Aorta (tissue), 5 donors: ENCODE measurements at regions not wholly inside any gene's neighbourhood (a gene's known extent, or its start where the extent isn't known, plus 50 kb on each side); places are given as distances from the start of the nearest gene placed in this dataset.
"Not testable (repeated sequence)": the region's sequence is repeated elsewhere in the genome, so short reads cannot be mapped to it uniquely, and the experiment has no call there.

ENCODE experiments used
- ATAC-seq: fragments of 200-7000 bp; cut with Tn5 transposase; one replicate; pipeline ENCODE4 v1.9.1; 2022; ENCODE audit warnings: moderate library complexity; ENCODE audit not compliant: low FRiP score
- DNase-seq, 2 donors: peaks; one replicate each; pipeline ENCODE4 v3.0.0-alpha.2; 2020
- H3K27ac ChIP-seq, 2 donors: one replicate each; pipeline ENCODE4 v1.5.1; 2013; ENCODE audit warnings: low read length in 2 of 2, mild to moderate bottlenecking in 2 of 2, moderate library complexity in 2 of 2, control low read depth in 1 of 2, inconsistent platforms in 1 of 2, low read depth in 1 of 2
- H3K27me3 ChIP-seq, 2 donors: one replicate each; pipeline ENCODE4 v1.6.1; 2013; ENCODE audit warnings: control low read depth in 1 of 2, low read length in 1 of 2, mild to moderate bottlenecking in 1 of 2, moderate library complexity in 1 of 2; ENCODE audit not compliant: insufficient read depth in 2 of 2, control insufficient read depth in 1 of 2
- H3K36me3 ChIP-seq, 2 donors: one replicate each; pipeline ENCODE4 v1.6.1; 2013; ENCODE audit warnings: control low read depth in 1 of 2, low read length in 1 of 2, mild to moderate bottlenecking in 1 of 2; ENCODE audit not compliant: insufficient read depth in 2 of 2, control insufficient read depth in 1 of 2
- H3K4me1 ChIP-seq, 2 donors: one replicate each; pipeline ENCODE4 v1.6.1; 2013; ENCODE audit warnings: low read length in 2 of 2, control low read depth in 1 of 2, mild to moderate bottlenecking in 1 of 2, moderate library complexity in 1 of 2; ENCODE audit not compliant: insufficient read depth in 2 of 2, control insufficient read depth in 1 of 2
- H3K4me3 ChIP-seq, 2 donors: one replicate each; pipeline ENCODE4 v1.5.1; 2013; ENCODE audit warnings: low read length in 2 of 2, control low read depth in 1 of 2, mild to moderate bottlenecking in 1 of 2
- H3K9me3 ChIP-seq: one replicate; pipeline ENCODE4 v1.6.1; 2013; ENCODE audit warnings: mild to moderate bottlenecking, low read length; ENCODE audit not compliant: control insufficient read depth
- WGBS, 2 donors: extraction: QIAGEN DNeasy Blood & Tissue Kit; methylation state at CpG; one replicate each; pipeline ENCODE4 v1.1.7; 2013; 5-methylcytosine and 5-hydroxymethylcytosine counted together
- intact Hi-C, 2 donors: fragments of 100-400 bp; cut with DNase I; formaldehyde crosslinking; loops; one replicate each; pipeline versions ENCODE4 v1.14.2 to v1.15.0; 2022
- donor health status: healthy with polysubstance abuse.
- donor health status: Bipolar disorder and iron deficiency.
- donor health status: DM: no; HTN: no; CAD: no.
- donor health status: DM: no; HTN: no; CAD: no.
- donor health status: DM: yes; HTN: yes; CAD: no.

- WGBS, 2 donors = 83 to 85% methylated on average over 2 of the region's 2 CpGs
- ATAC-seq = no peak
These were observed 758.9 kb upstream of the NRXN1 start for GRCh38 chr2:51790854-51791253.

GRCh38 chr2:51789918-51790317 is 758.0 kb upstream of the NRXN1 start:
- DNase-seq (no peak), ATAC-seq (no peak)
- intact Hi-C loops = no loop called here
- 74 to 89% methylated on average over 2 of the region's 2 CpGs for WGBS, 2 donors
- H3K9me3 ChIP-seq = no peaks in the 10 kb centered on the region
- H3K27ac ChIP-seq = no peak overlapping the region
- no peak overlapping the region for H3K4me3 ChIP-seq
- no peaks in the 10 kb centered on the region for H3K4me1 ChIP-seq
- no peaks in the 10 kb centered on the region for H3K27me3 ChIP-seq
- no peaks in the 10 kb centered on the region for H3K36me3 ChIP-seq

More at GRCh38 chr2:51790854-51791253, 758.9 kb upstream of the NRXN1 start:
- Histone ChIP-seq H3K9me3 (no peaks in the 10 kb centered on the region), H3K36me3 (no peaks in the 10 kb centered on the region), H3K4me1 (no peaks in the 10 kb centered on the region), H3K27ac (no peak overlapping the region), H3K27me3 (no peaks in the 10 kb centered on the region), H3K4me3 (no peak overlapping the region)
- no peak for DNase-seq
- intact Hi-C loops = no loop called here

DNA sequence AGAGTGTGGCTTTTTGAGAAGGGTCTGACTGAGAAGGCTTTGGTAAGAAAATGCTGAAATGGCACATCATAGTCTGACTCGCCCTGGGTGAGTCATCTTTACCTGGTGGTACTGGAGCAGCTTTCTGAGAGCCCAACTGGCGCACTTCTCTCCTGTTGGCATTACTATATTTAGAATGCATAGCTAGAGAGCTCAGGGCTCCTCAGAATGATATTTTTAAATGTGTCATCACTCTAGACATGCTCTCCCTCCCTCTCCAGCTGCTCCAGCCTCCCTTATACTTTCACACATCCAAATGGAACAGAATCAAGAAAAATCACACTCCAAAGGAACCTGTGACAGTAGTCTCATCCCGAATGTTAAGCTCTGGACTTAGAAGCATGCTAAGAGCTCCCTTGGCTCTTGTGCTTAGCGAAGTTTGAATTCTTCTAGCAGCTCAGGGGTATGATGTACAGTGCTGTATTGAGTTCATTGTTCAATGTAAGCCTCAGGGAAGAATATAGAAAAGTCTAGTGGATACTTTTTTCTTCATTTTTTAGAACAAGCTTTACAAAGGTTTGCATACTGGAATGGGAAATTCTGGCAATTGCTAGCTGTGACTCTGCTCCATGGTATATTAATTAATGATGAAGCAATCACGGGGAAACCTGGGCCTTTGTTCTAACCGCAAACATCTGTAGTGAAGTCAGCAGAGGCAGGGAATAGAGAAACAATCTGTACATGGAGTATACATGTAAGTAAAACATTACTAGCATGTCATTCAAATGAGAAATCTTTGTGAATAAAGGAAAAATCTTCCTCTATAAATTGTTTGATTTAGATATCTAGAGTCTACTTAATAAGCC is 751.2 kb upstream of the NRXN1 start:
- Histone ChIP-seq H3K27me3 (no peaks in the 10 kb centered on the region), H3K36me3 (no peaks in the 10 kb centered on the region), H3K9me3 (no peaks in the 10 kb centered on the region), H3K27ac (no peak overlapping the region), H3K4me3 (no peak overlapping the region), H3K4me1 (no peaks in the 10 kb centered on the region)
- WGBS, 2 donors = 51 to 53% methylated on average over 6 of the region's 6 CpGs
- ATAC-seq (no peak), DNase-seq (no peak)
- intact Hi-C loops = no loop called here

- 91 to 92% methylated on average over 4 of the region's 4 CpGs for WGBS, 2 donors
- Histone ChIP-seq H3K4me1 (no peaks in the 10 kb centered on the region), H3K36me3 (no peaks in the 10 kb centered on the region), H3K27ac (no peak overlapping the region), H3K9me3 (no peaks in the 10 kb centered on the region), H3K4me3 (no peak overlapping the region), H3K27me3 (no peaks in the 10 kb centered on the region)
- intact Hi-C loops = no loop called here
- DNase-seq (no peak), ATAC-seq (no peak)
These were observed 749.8 kb upstream of the NRXN1 start for GRCh38 chr2:51781691-51782090.

GRCh38 chr2:51780353-51780752 is 748.4 kb upstream of the NRXN1 start:
- intact Hi-C loops = no loop called here
- Histone ChIP-seq H3K9me3 (no peaks in the 10 kb centered on the region), H3K4me1 (no peaks in the 10 kb centered on the region), H3K27me3 (no peaks in the 10 kb centered on the region), H3K27ac (no peak overlapping the region), H3K4me3 (no peak overlapping the region), H3K36me3 (no peaks in the 10 kb centered on the region)
- ATAC-seq = no peak
- DNase-seq = no peak
- 97 to 98% methylated on average over 20 to 26 of the region's 26 CpGs for WGBS, 2 donors

GRCh38 chr2:51779723-51780122 is 747.8 kb upstream of the NRXN1 start:
- H3K9me3 ChIP-seq, H3K27ac ChIP-seq, H3K36me3 ChIP-seq, H3K27me3 ChIP-seq, ATAC-seq, H3K4me1 ChIP-seq, DNase-seq, H3K4me3 ChIP-seq, intact Hi-C loops: not testable (repeated sequence)
- WGBS, 2 donors = 77 to 88% methylated on average over 7 of the region's 7 CpGs

DNA sequence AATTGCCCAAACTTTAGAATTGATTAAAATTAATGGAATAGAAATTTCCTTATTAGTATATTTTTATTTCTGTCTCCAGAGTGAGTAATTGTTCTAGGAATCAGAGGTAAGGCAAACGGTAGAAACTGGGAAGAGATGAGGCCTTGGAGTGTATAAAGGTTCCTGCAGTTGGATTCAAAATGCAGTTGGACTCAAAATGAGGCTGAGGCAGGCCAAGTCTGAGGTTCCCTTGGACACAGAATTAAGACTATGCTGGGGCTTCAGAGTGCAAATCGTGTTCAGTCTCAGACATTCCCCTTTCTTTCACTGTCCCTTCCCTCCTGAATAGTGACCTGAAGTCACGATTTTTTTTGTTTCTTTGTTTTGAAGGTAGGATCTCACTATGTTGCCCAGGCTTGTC is 746.9 kb upstream of the NRXN1 start:
- no peaks in the 10 kb centered on the region for H3K27me3 ChIP-seq

DNA sequence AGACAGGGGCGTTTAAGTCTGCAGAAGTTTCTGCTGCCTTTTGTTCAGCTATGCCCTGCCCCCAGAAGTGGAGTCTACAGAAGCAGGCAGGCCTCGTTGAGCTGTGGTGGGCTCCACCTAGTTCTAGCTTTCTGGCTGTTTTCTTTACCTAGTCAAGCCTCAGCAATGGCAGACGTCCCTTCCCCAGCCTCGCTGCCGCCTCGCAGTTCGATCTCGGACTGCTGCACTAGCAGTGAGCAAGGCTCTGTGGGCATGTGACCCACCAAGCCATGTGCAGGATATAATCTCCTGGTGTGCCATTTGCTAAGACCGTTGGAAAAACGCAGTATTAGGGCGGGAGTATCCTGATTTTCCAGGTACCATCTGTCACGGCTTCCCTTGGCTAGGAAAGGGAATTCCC is 742.7 kb upstream of the NRXN1 start:
- H3K27ac ChIP-seq, H3K36me3 ChIP-seq, ATAC-seq, H3K4me3 ChIP-seq, H3K9me3 ChIP-seq, H3K27me3 ChIP-seq, H3K4me1 ChIP-seq, DNase-seq, intact Hi-C loops: not testable (repeated sequence)
- WGBS, 2 donors = 94% methylated on average over 12 of the region's 12 CpGs

More for the DNA sequence above, 746.9 kb upstream of the NRXN1 start:
- DNase-seq (no peak), ATAC-seq (no peak)
- no peak overlapping the region for H3K4me3 ChIP-seq
- H3K4me1 ChIP-seq = no peaks in the 10 kb centered on the region
- no peaks in the 10 kb centered on the region for H3K9me3 ChIP-seq
- no peaks in the 10 kb centered on the region for H3K36me3 ChIP-seq
- intact Hi-C loops = no loop called here
- WGBS, 2 donors = 45 to 52% methylated on average over 3 of the region's 3 CpGs
- no peak overlapping the region for H3K27ac ChIP-seq

GRCh38 chr2:51760441-51760840 is 728.5 kb upstream of the NRXN1 start:
- no peak for ATAC-seq
- H3K4me1 ChIP-seq = no peaks in the 10 kb centered on the region
- intact Hi-C loops = no loop called here
- no peaks in the 10 kb centered on the region for H3K36me3 ChIP-seq
- H3K4me3 ChIP-seq = no peak overlapping the region
- no peak for DNase-seq
- no peaks in the 10 kb centered on the region for H3K27me3 ChIP-seq
- H3K27ac ChIP-seq = no peak overlapping the region
- H3K9me3 ChIP-seq = no peaks in the 10 kb centered on the region
